ENCODE measurements at regions not wholly inside any gene's neighbourhood (a gene's known extent, or its start where the extent isn't known, plus 50 kb on each side); places are given as distances from the start of the nearest gene placed in this dataset.
A peak's percentile ranks its signal among the peaks of the same experiment; 100 is the strongest.

GRCh38 chr14:38528582-38528981 lies 272.7 kb upstream of the CLEC14A start:
- peak; percentile 92 for ATAC-seq
- no peak for DNase-seq (ENCODE audit: low spot score)

GRCh38 chr14:38527502-38527878 lies 271.6 kb upstream of the CLEC14A start:
- ATAC-seq, result no peak
- DNase-seq (ENCODE audit: low spot score), result no peak

- DNase-seq (ENCODE audit: low spot score) (no peak), ATAC-seq (no peak)
These were observed 271.1 kb upstream of the CLEC14A start for GRCh38 chr14:38526826-38527501.

GRCh38 chr14:38524636-38525509 lies 269.0 kb upstream of the CLEC14A start:
- no peak for ATAC-seq
- DNase-seq (ENCODE audit: low spot score), result no peak

- DNase-seq (ENCODE audit: low spot score), result no peak
- no peak for ATAC-seq
These were observed 266.8 kb upstream of the CLEC14A start for GRCh38 chr14:38522724-38523123.

- DNase-seq (ENCODE audit: low spot score) (no peak), ATAC-seq (peak; percentile 49)
These were observed 265.7 kb upstream of the CLEC14A start for GRCh38 chr14:38521591-38521990.

- no peak for ATAC-seq
- DNase-seq (ENCODE audit: low spot score), result no peak
These were observed 261.5 kb upstream of the CLEC14A start for GRCh38 chr14:38517426-38517825.

GRCh38 chr14:38512236-38512635 lies 256.3 kb upstream of the CLEC14A start:
- no peak for ATAC-seq

GRCh38 chr14:38507299-38507698 lies 251.4 kb upstream of the CLEC14A start:
- ATAC-seq (no peak), DNase-seq (ENCODE audit: low spot score) (no peak)

More at GRCh38 chr14:38512236-38512635, 256.3 kb upstream of the CLEC14A start:
- DNase-seq (ENCODE audit: low spot score), result no peak

- no peak for ATAC-seq
These were observed 250.0 kb upstream of the CLEC14A start for GRCh38 chr14:38505973-38506249.

GRCh38 chr14:38505221-38505972 lies 249.5 kb upstream of the CLEC14A start:
- no peak for DNase-seq (ENCODE audit: low spot score)
- no peak for ATAC-seq

More at GRCh38 chr14:38505973-38506249, 250.0 kb upstream of the CLEC14A start:
- DNase-seq (ENCODE audit: low spot score), result no peak

GRCh38 chr14:38504175-38504574 lies 248.3 kb upstream of the CLEC14A start:
- DNase-seq (ENCODE audit: low spot score) (no peak), ATAC-seq (no peak)

- no peak for ATAC-seq
These were observed 246.3 kb upstream of the CLEC14A start for GRCh38 chr14:38502239-38502638.

GRCh38 chr14:38500125-38500524 lies 244.2 kb upstream of the CLEC14A start:
- ATAC-seq (no peak), DNase-seq (ENCODE audit: low spot score) (no peak)

More at GRCh38 chr14:38502239-38502638, 246.3 kb upstream of the CLEC14A start:
- DNase-seq (ENCODE audit: low spot score), result no peak

GRCh38 chr14:38496092-38496491 lies 240.2 kb upstream of the CLEC14A start:
- no peak for DNase-seq (ENCODE audit: low spot score)
- ATAC-seq, result no peak

GRCh38 chr14:38490273-38490672 lies 234.4 kb upstream of the CLEC14A start:
- no peak for ATAC-seq

GRCh38 chr14:38485026-38485425 lies 229.1 kb upstream of the CLEC14A start:
- DNase-seq (ENCODE audit: low spot score) (no peak), ATAC-seq (no peak)

More at GRCh38 chr14:38490273-38490672, 234.4 kb upstream of the CLEC14A start:
- no peak for DNase-seq (ENCODE audit: low spot score)

GRCh38 chr14:38481952-38482678 lies 226.2 kb upstream of the CLEC14A start:
- DNase-seq (ENCODE audit: low spot score) (no peak), ATAC-seq (no peak)

GRCh38 chr14:38469156-38469555 lies 213.3 kb upstream of the CLEC14A start:
- ATAC-seq (no peak), DNase-seq (ENCODE audit: low spot score) (no peak)

- DNase-seq (ENCODE audit: low spot score), result no peak
- ATAC-seq, result no peak
These were observed 186.3 kb upstream of the CLEC14A start for GRCh38 chr14:38442208-38442607.

GRCh38 chr14:38432186-38432585 lies 176.3 kb upstream of the CLEC14A start:
- no peak for DNase-seq (ENCODE audit: low spot score)

More at GRCh38 chr14:38432186-38432585, 176.3 kb upstream of the CLEC14A start:
- ATAC-seq, result no peak
